Activated CD8-positive, alpha-beta memory T cell treated with anti-CD3 and anti-CD28 coated beads for 36 hours (primary cell): ENCODE measurements at regions not wholly inside any gene's neighbourhood (a gene's known extent, or its start where the extent isn't known, plus 50 kb on each side); places are given as distances from the start of the nearest gene placed in this dataset.
"Not testable (repeated sequence)": the region's sequence is repeated elsewhere in the genome, so short reads cannot be mapped to it uniquely, and the experiment has no call there.

Experiments
- CTCF ChIA-PET: fragments of 350-600 bp; sonication (Branson Sonifier 250); formaldehyde crosslinking; loops from one replicate; lab custom pipeline; 2021; ENCODE audit warnings: antibody characterized with exemption; lab: Charles Lee
- POLR2A ChIA-PET: fragments of 350-600 bp; sonication (Branson Sonifier 250); formaldehyde crosslinking; loops from one replicate; lab custom pipeline; 2021; ENCODE audit warnings: antibody characterized with exemption; lab: Charles Lee

DNA sequence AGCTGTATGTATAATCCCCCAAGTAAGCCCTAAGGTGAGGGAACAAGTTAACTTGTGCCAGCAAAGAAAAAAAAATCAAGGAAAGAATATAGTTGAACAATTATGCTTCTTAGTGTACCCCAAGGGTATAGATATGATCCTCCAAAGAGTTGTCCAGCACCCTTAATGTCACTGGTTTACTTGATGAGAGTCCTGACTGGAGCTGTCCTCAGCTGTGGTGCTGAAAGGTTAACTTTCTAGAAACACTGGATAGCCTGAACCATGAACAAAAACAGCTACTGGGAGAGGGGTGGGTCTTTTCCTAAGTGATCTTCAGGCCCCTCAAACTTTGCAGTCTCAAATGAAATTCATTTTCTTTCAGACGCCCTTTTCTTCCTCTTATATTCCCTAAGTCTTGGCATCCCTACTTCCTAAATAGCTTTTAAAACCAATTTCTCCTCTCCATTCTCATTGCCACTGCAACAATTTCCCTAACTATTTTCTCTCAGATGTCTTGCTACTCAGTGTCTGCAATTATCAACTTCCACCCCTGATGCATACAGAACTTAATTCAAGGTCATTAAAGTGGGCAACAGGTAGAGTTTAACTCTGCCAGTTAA, 83.5 kb upstream of the PROKR2 start:
- CTCF ChIA-PET: no interaction called here
- POLR2A ChIA-PET: no interaction called here

DNA sequence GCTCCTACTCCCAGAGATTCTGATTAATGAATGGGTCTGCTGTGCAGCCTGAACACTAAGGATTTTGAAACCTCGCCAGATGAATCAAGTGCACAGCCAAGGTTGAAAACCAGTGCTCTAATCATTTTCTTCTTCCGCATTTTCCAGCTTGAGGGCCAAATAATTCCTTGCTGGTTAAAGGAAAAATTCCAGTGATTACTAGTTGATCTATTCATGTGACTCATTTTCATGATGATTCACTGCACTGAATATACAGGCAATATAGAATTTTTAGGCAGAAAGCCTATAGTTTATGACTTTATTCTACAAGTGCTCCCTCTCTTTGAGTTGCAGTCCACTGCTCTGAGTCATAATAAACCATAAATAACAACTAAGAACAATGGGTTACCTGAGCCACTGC, 80.6 kb upstream of the PROKR2 start:
- ChIA-PET CTCF (no interaction called here), POLR2A (no interaction called here)

DNA sequence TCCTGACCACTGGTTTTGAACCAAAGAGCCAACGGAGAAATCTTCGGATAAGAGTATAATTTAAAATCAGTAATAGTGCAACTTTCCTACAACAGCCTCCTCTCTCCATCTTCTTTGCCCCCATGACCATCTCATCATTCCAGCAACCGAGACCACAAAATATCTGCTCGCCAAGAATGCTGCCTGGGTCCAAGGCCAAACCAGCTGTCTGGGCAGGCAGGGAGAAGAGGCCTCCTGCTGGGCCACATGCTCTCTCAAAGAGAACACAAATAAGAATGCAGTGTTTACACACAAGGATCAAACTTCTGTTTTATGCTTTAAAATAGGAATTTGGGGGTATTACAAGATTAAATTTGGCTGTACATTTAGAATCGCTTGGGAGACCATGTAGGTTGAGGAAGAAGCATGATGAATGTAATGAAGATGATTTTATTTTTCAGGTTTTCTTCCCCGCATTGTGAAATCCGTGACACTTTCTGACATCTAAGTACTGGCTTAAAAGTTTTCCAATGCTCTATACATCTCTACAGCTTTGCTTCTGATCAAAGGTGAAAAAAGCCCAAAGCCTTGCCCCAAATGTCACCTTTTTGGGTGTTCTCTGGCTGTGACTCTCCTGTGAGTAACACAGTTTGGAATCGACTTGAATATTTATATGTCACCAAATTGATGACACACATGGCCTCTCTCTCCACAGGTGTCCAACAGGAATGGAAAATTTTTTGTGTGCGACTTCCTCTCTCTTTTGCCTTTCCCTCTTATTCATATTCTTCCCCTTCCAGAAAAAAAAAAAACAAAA, 79.4 kb upstream of the PROKR2 start:
- ChIA-PET POLR2A (no interaction called here), CTCF (no interaction called here)

DNA sequence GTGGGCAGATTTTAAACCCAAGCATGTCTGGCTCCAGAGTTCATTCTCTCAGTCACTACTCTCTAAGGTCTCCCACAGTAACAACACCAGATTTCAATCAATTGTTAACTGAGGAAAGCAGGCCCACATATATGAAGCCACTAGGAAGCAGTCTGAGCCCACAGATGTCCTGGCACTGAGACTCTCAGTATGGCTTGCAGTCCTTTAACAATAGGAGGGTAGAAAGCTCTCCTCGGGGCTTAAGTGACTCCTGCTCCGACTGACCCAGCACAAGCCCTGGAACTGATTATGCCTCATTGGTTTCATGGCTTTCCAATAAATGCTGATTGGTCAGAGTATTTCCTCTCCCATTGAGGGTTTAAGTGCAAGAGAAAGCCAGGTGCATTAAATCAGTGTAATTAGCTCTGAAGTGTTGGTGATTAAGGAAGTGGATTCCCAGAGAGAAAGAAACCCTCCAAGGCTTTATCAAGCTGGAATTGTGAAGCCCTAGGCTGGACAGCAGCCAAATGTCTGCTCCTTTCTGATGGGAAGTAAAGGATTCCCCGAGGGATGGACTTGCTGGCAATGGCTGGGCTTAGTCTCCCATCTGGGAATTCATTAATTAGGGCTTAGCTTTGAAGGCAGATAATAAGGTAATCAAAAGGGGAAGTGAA, 76.6 kb upstream of the PROKR2 start:
- ChIA-PET CTCF (no interaction called here), POLR2A (no interaction called here)

DNA sequence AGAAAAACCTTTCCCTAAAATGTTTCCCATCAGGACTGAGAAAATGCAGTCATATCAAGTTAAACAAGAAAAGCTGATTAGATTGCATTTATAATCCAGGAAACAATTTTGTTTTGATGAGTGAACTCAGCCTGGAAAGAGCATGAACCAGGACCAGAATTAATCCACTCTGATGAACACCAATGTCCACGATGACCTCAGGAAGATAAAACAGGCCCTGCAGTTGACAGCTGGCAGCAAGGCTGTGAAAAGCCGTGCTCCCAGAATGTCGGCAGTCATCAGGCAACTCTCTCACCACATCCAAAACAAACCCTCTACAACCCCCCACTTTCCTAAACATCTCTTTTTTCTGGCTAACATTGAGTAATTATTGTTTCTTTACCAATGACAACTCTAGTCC, 74.0 kb upstream of the PROKR2 start:
- ChIA-PET POLR2A (no interaction called here), CTCF (no interaction called here)

DNA sequence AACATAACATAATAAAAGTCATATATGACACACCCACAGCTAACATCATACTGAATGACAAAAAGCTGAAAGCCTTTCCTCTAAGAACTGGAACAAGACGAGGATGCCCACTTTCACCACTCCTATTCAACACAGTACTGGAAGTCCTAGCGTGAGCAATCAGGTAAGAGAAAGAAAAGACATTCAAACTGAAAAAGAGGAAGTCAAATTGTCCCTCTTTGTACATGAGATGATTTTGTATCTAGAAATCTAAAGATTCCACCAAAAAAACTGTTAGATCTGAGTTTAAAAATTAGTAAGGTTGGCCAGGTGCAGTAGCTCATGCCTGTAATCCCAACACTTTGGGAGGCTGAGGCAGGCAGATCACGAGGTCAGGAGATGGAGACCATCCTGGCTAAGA, 70.1 kb upstream of the PROKR2 start:
- POLR2A ChIA-PET, CTCF ChIA-PET: not testable (repeated sequence)

DNA sequence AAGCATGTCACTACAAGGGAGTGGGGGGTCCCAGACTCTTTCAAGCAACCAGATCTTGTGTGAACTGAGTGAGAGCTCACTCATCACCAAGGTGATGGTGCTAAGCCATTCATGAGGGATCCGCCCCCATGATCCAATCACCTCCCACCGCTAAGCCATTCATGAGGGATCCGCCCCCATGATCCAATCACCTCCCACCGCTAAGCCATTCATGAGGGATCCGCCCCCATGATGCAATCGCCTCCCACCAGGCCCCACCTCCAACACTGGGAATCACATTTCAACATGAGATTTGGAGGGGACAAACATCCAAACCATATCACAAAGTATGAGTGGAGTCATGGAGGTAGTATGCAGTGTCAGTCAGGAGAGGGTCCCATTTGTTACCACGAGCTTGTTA, 64.8 kb upstream of the PROKR2 start:
- POLR2A ChIA-PET, CTCF ChIA-PET: not testable (repeated sequence)

DNA sequence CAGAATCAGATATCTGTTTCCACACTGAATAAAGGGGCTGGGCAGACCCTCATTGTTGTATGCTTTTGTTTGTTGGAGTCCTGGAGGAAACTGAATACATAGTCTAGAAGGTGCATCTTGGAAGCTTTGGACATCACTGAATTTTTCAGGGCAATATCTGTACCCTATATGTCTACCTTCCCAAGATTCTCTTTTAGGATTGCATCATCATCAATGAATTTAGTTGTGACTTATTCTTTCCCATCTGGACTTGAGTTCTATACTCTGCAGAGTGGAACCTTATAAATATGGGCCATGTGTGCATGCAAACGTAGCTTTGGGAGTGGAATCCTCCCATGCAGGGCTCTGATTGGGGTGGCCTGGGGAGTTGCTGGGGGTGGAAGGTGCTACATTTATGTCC, 60.7 kb upstream of the PROKR2 start:
- ChIA-PET CTCF (no interaction called here), POLR2A (no interaction called here)

DNA sequence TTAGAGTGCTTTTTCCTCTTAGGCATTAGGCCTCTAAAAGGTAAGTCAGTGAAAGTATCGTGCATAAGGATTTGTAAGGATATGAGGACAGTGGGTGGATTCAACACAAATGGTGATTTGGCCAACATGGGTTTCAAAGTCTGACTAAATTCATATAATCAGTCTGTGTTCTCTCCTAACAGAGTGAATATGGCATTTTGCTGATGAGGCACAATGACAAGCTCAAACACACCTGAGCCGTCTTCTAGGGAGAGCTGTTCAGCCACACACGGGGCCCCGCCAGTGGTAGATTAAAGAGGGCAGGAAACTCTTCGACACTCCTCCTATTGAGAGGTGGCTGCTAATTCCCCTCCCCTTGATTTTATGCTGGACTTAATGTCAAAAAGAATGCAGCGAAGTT, 59.5 kb upstream of the PROKR2 start:
- ChIA-PET CTCF (no interaction called here), POLR2A (no interaction called here)

DNA sequence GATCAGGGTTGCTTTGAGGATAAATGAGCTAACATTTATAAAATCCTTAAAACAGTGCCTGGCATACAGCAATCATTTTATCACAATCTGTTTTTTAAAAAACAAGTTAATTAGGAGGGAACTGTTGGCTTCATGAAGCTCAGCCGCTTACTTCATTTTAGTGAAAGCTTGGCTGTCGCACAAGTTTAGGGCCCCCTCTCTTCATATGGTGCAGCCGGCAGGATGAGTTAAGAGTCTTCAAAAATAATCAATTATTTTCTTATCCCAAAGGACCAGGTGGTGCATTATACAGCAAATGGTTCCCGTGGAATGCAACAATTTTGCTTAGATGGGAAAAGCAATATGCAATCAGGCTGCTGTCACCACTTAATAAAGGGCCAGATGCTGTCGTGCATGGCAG, 57.4 kb upstream of the PROKR2 start:
- CTCF ChIA-PET: no interaction called here
- POLR2A ChIA-PET: no interaction called here

DNA sequence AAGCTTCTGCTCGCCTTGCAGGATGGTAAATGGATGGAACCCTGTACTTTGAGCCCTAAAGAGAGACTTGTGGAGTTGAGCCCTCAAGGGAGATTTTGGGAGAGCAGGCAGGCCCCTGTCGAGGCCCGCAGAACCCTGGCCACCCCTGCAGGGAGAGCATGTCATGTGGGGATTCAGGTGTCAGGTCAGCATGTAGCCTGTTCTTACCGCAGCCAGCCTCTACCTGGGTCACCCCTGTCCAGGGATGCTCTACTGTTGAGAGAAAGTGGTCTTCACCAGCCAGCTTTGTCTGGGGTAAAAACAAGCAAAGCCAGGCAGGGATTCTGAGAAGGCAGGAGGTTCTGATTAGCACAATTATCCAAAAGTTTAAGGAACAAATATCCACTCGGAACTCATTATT, 55.6 kb upstream of the PROKR2 start:
- ChIA-PET POLR2A (no interaction called here), CTCF (no interaction called here)

DNA sequence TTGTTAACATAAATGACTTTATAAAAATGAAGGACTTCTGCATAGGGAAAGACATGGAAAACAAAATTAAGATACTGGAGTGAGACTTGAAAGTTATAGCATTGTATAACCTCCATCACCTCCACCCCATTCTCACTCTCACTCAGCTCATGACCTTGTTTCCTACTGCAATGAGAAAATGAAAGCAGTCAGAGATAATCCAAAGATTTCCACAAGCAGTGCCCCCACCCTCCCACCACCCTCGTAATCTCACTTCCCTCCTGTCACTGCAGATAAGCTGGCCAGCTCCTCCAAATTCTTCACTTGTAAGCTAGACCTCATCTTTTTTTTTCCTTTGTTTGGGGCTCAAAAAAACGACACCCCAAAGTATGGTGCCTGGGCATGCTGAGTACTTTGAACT, 52.9 kb upstream of the PROKR2 start:
- ChIA-PET CTCF (no interaction called here), POLR2A (no interaction called here)
